MM.1S (cell line): ENCODE measurements at regions not wholly inside any gene's neighbourhood (a gene's known extent, or its start where the extent isn't known, plus 50 kb on each side); places are given as distances from the start of the nearest gene placed in this dataset.

Source experiments
- DNase-seq: peaks from one replicate; pipeline ENCODE4 v3.0.0-alpha.2; 2015
- H2AFZ ChIP-seq: fragments of 300-600 bp; sonication (generic); 2 replicates; pipeline ENCODE4 v1.6.0; 2016; ENCODE audit warnings: antibody characterized with exemption, low read length
- H3F3A ChIP-seq: fragments of 300-600 bp; sonication (generic); 2 replicates; pipeline ENCODE4 v1.6.1; 2016; ENCODE audit warnings: mild to moderate bottlenecking, antibody characterized with exemption, low read length, moderate library complexity, mixed read lengths; ENCODE audit not compliant: insufficient read depth
- H3K27ac ChIP-seq: fragments of 300-600 bp; sonication (generic); 2 replicates; pipeline ENCODE4 v1.5.1; 2016; ENCODE audit warnings: mild to moderate bottlenecking, low read length
- H3K27me3 ChIP-seq: fragments of 300-600 bp; sonication (generic); replicated peaks from 2 replicates; pipeline ENCODE4 v1.6.0; 2016; ENCODE audit warnings: low read length; ENCODE audit not compliant: insufficient read depth
- H3K36me3 ChIP-seq: fragments of 300-600 bp; sonication (generic); replicated peaks from 2 replicates; pipeline ENCODE4 v1.6.1; 2016; ENCODE audit warnings: mild to moderate bottlenecking, low read length, mixed read lengths; ENCODE audit not compliant: insufficient read depth
- H3K4me1 ChIP-seq: fragments of 300-600 bp; sonication (generic); 2 replicates; pipeline ENCODE4 v1.6.1; 2016; ENCODE audit warnings: low read length, mixed read lengths
- H3K4me2 ChIP-seq: fragments of 300-600 bp; sonication (generic); 2 replicates; pipeline ENCODE4 v1.6.0; 2016; ENCODE audit warnings: low read depth, low read length
- H3K4me3 ChIP-seq: fragments of 300-600 bp; sonication (generic); 2 replicates; pipeline ENCODE4 v1.5.1; 2016; ENCODE audit warnings: low read length, mixed read lengths
- H3K79me2 ChIP-seq: fragments of 300-600 bp; sonication (generic); 2 replicates; pipeline ENCODE4 v1.6.1; 2016; ENCODE audit warnings: mixed run types, low read length, mixed read lengths
- H3K9ac ChIP-seq: fragments of 300-600 bp; sonication (generic); 2 replicates; pipeline ENCODE4 v1.6.1; 2016; ENCODE audit warnings: low read length, mixed read lengths
- H3K9me2 ChIP-seq: fragments of 300-600 bp; sonication (generic); replicated peaks from 2 replicates; pipeline ENCODE4 v1.6.1; 2016; ENCODE audit warnings: mild to moderate bottlenecking, low read length, mixed read lengths; ENCODE audit not compliant: insufficient read depth
- H3K9me3 ChIP-seq: fragments of 300-600 bp; sonication (generic); replicated peaks from 2 replicates; pipeline ENCODE4 v1.6.1; 2016; ENCODE audit warnings: mild to moderate bottlenecking, low read length, mixed read lengths; ENCODE audit not compliant: insufficient read depth
- H4K20me1 ChIP-seq: fragments of 300-600 bp; sonication (generic); 2 replicates; pipeline ENCODE4 v1.6.1; 2016; ENCODE audit warnings: mild to moderate bottlenecking, low read length, moderate library complexity, mixed read lengths; ENCODE audit not compliant: insufficient read depth
- EZH2 ChIP-seq: fragments of 300-600 bp; sonication (generic); optimal IDR thresholded peaks from 2 replicates; pipeline ENCODE3; 2017; ENCODE audit warnings: low read depth, mild to moderate bottlenecking, antibody characterized with exemption, low read length, mixed read lengths
- EZH2phosphoT487 ChIP-seq: fragments of 300-600 bp; sonication (generic); IDR thresholded peaks from 2 replicates; pipeline ENCODE4 v1.6.1; 2018; ENCODE audit warnings: antibody characterized with exemption, low read length
- TF ChIP-seq, protein P1 (sequence below): fragments of 300-600 bp; sonication (generic); IDR thresholded peaks from 2 replicates; pipeline ENCODE4 v1.5.1; 2016; ENCODE audit warnings: antibody characterized with exemption, low read length, mixed read lengths

- H3K9me2 ChIP-seq, result no peaks in the 10 kb centered on the region
- H4K20me1 ChIP-seq, result no peaks in the 10 kb centered on the region
- no peak overlapping the region for H3K4me2 ChIP-seq
- no peak overlapping the region for H3K4me3 ChIP-seq
- H2AFZ ChIP-seq, result no peak overlapping the region
- no peaks in the 10 kb centered on the region for H3K79me2 ChIP-seq
- H3F3A ChIP-seq, result no peaks in the 10 kb centered on the region
- H3K36me3 ChIP-seq, result no peaks in the 10 kb centered on the region
- no peaks in the 10 kb centered on the region for H3K9me3 ChIP-seq
- H3K4me1 ChIP-seq, result no peaks in the 10 kb centered on the region
- H3K9ac ChIP-seq, result no peak overlapping the region
- TF ChIP-seq EZH2 (no peak), EZH2phosphoT487 (no peak)
- TF ChIP-seq, protein P1, sequence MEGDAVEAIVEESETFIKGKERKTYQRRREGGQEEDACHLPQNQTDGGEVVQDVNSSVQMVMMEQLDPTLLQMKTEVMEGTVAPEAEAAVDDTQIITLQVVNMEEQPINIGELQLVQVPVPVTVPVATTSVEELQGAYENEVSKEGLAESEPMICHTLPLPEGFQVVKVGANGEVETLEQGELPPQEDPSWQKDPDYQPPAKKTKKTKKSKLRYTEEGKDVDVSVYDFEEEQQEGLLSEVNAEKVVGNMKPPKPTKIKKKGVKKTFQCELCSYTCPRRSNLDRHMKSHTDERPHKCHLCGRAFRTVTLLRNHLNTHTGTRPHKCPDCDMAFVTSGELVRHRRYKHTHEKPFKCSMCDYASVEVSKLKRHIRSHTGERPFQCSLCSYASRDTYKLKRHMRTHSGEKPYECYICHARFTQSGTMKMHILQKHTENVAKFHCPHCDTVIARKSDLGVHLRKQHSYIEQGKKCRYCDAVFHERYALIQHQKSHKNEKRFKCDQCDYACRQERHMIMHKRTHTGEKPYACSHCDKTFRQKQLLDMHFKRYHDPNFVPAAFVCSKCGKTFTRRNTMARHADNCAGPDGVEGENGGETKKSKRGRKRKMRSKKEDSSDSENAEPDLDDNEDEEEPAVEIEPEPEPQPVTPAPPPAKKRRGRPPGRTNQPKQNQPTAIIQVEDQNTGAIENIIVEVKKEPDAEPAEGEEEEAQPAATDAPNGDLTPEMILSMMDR, result no peak
- no peak for DNase-seq
- H3K27ac ChIP-seq, result no peak overlapping the region
- H3K27me3 ChIP-seq, result no peaks in the 10 kb centered on the region
Measured at GRCh38 chr2:18125303-18125702, 246.8 kb downstream of the KCNS3 start.

GRCh38 chr2:18124116-18124835 lies 245.8 kb downstream of the KCNS3 start:
- TF ChIP-seq EZH2, result no peak
- no peak for TF ChIP-seq EZH2phosphoT487
- TF ChIP-seq, protein P1, result no peak
- H3K27me3 ChIP-seq, result no peaks in the 10 kb centered on the region
- H3K27ac ChIP-seq, result no peak overlapping the region
- H3K4me1 ChIP-seq, result no peaks in the 10 kb centered on the region
- H4K20me1 ChIP-seq, result no peaks in the 10 kb centered on the region
- H3F3A ChIP-seq, result no peaks in the 10 kb centered on the region
- no peaks in the 10 kb centered on the region for H3K36me3 ChIP-seq
- H3K9ac ChIP-seq, result no peak overlapping the region
- no peak overlapping the region for H2AFZ ChIP-seq
- no peak for DNase-seq
- H3K4me3 ChIP-seq, result no peak overlapping the region
- no peaks in the 10 kb centered on the region for H3K9me2 ChIP-seq
- no peak overlapping the region for H3K4me2 ChIP-seq
- H3K79me2 ChIP-seq, result no peaks in the 10 kb centered on the region
- no peaks in the 10 kb centered on the region for H3K9me3 ChIP-seq

GRCh38 chr2:18123577-18123976 lies 245.1 kb downstream of the KCNS3 start:
- Histone ChIP-seq H2AFZ (no peak overlapping the region), H3K36me3 (no peaks in the 10 kb centered on the region), H3K4me2 (no peak overlapping the region), H3K27me3 (no peaks in the 10 kb centered on the region), H4K20me1 (no peaks in the 10 kb centered on the region), H3K9ac (no peak overlapping the region), H3K4me3 (no peak overlapping the region), H3F3A (no peaks in the 10 kb centered on the region), H3K4me1 (no peaks in the 10 kb centered on the region), H3K27ac (no peak overlapping the region), H3K79me2 (no peaks in the 10 kb centered on the region), H3K9me2 (no peaks in the 10 kb centered on the region), H3K9me3 (no peaks in the 10 kb centered on the region)
- TF ChIP-seq EZH2phosphoT487, result no peak
- TF ChIP-seq EZH2, result no peak
- TF ChIP-seq, protein P1, result no peak
- no peak for DNase-seq
